Fibroblast of mammary gland (primary cell): ENCODE measurements at regions not wholly inside any gene's neighbourhood (a gene's known extent, or its start where the extent isn't known, plus 50 kb on each side); places are given as distances from the start of the nearest gene placed in this dataset.

Experiments
- DNase-seq: peaks from one replicate; pipeline ENCODE4 v3.0.0-alpha.2; 2010; ENCODE audit warnings: low read depth
- H3K4me3 ChIP-seq: 2 replicates; pipeline ENCODE4 v1.5.1; 2011; ENCODE audit warnings: low read depth, mild to moderate bottlenecking, low read length, moderate library complexity; ENCODE audit not compliant: control insufficient read depth
- TF ChIP-seq, protein P1 (sequence below): conservative IDR thresholded peaks from 2 replicates; pipeline ENCODE4 v1.5.1; 2011; ENCODE audit warnings: low read depth, low read length, inconsistent platforms; ENCODE audit not compliant: control insufficient read depth, insufficient read depth

DNA sequence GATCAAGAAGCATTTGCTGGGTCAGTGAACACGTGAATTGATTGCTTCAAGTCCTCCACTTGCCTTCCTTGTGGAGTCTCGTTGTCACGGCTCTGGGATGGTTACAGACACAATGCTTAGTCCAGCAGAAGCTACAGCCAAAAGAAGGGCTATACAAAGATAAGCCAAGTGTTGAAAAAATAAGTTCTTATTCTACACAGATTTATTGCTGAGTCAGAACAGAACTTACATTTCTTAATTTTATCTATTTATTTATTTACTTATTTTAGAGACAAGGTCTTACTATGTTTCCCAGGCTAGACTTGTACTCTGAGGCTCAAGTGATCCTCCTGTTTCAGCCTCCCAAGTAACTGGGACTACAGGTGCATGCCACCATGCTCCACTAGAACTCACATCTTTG is 199.0 kb downstream of the MYLK4 start:
- TF ChIP-seq, protein P1, sequence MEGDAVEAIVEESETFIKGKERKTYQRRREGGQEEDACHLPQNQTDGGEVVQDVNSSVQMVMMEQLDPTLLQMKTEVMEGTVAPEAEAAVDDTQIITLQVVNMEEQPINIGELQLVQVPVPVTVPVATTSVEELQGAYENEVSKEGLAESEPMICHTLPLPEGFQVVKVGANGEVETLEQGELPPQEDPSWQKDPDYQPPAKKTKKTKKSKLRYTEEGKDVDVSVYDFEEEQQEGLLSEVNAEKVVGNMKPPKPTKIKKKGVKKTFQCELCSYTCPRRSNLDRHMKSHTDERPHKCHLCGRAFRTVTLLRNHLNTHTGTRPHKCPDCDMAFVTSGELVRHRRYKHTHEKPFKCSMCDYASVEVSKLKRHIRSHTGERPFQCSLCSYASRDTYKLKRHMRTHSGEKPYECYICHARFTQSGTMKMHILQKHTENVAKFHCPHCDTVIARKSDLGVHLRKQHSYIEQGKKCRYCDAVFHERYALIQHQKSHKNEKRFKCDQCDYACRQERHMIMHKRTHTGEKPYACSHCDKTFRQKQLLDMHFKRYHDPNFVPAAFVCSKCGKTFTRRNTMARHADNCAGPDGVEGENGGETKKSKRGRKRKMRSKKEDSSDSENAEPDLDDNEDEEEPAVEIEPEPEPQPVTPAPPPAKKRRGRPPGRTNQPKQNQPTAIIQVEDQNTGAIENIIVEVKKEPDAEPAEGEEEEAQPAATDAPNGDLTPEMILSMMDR = no peak
- DNase-seq = no peak
- H3K4me3 ChIP-seq = no peak overlapping the region

DNA sequence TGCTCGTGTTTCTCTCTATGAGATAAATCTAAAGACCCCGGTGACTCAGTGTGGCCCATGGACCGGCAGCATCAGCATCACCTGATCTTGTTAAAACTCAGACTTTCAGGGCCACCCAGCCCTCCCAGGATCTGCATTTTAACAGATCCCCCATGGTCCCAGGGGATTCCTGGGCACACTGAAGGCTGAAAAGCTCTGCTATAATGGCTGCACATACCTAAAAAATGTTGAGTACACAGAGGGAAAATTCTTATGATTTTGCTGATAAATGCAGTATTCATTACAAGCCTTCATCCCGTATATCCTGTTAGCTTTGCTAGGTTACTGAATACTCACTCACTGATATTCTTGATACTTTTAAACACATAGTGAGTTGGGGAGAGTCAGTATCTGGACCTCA is 200.5 kb downstream of the MYLK4 start:
- TF ChIP-seq, protein P1 = no peak
- no peak overlapping the region for H3K4me3 ChIP-seq
- DNase-seq = no peak

DNA sequence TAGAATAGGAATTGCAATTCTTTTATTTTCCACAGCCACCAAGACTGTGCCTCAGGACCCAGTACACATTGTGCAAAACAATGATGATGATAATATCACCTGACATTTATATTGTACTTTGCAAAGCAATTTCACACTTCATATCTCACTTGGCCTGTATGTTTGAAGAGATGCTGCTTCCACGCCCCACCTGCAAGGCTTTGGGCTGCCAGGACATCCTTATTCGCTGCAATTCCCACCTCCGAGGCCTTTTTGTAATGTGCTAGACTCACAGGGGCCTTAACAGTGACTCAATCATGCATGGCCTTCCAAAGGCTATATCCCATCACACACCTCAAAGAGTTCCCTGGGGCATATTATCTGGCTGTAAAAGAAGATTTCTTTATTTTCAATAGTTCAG is 200.9 kb downstream of the MYLK4 start:
- DNase-seq = no peak
- TF ChIP-seq, protein P1 = no peak
- no peak overlapping the region for H3K4me3 ChIP-seq

DNA sequence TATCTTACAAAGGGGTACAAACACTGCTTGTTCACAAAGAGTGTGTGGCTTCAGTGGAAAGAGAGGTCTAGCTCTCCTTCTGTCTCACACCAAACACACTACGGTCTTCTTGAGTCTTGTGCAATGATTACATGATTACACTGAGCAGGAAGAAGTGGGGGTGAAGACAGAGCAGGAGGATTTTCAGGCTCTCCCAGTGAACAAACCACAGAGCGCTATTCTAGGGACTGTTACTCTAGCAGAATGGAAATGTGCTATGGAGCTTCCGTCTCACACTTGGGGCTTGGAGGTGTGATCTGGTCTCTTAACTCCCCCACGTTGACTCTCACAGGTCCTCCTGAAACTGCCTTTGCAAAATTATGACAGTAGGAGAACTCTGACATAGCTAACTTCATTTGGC is 203.4 kb downstream of the MYLK4 start:
- DNase-seq = no peak
- TF ChIP-seq, protein P1 = no peak

DNA sequence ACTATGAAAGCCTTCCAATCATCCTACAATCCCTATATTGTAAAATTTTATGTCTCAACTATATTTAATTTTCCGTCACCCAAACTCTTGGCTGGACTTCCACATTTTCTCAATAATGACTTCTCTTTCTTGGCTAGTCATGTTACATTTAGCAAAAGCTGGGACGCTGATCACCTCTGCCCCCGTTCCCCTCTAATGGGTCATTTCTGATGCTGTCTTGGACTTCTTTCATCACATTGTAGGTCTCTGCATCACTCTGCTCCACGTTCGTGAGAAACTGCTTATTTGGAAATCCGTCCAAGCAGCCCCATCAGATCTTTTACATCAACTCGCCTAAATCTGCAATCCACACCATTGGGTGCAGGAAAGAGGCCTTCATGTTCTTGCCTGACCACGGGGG is 203.8 kb downstream of the MYLK4 start:
- DNase-seq = no peak
- no peak overlapping the region for H3K4me3 ChIP-seq

More for the DNA sequence above, 203.4 kb downstream of the MYLK4 start:
- H3K4me3 ChIP-seq = no peak overlapping the region

DNA sequence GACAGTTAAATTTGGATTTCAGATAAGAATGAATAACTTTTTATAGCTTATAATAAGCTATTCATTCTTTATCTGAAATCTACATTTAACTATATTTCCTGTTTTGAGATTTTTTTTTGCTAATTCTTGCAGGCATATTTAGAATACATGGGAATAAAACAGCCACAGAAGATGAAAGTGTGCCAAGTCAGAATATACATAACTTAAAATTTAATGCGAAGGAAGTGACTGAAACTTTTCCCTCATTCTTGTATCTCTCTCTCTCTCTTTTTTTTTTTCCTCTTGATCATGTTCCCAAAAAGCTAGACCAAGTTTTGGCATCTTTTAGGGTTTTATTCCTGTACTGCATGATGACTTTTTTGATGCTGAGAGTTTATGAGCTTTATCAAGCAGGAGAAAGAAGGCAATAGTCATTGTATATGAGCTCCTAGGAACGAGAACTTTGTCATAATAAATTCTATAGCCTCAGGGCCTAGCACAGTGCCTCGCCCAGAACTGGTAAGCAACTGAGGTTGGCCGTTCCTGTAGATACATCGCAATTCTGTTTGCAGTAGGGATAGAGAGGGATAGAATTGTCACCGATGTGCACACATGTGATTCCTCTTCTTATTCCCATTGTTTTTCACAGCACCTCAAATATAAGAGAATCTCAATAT is 205.2 kb downstream of the MYLK4 start:
- DNase-seq = no peak
- TF ChIP-seq, protein P1 = no peak

More for the DNA sequence above, 203.8 kb downstream of the MYLK4 start:
- TF ChIP-seq, protein P1 = no peak

DNA sequence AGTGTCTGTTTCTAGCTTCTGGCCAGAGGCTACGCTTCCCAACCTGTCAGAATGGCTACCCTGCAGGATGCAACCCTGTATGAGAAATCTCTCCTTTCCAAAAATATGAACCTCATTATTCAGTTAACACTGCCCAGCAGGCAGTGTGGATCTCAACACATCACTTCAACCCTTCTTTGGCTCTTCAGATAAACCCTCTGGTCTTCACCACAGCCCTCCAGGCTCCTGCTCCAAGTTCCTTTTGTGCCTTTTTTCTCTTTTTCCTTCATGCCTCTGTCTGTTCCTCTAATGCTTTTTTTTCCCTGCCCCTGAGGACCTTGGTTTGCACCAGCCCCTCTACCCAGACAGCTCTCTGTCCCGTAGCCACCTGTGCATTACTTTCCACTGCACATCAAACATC is 207.4 kb downstream of the MYLK4 start:
- DNase-seq = no peak
- no peak overlapping the region for H3K4me3 ChIP-seq
- TF ChIP-seq, protein P1 = no peak

More for the DNA sequence above, 205.2 kb downstream of the MYLK4 start:
- no peak overlapping the region for H3K4me3 ChIP-seq
